ENCODE measurements at regions not wholly inside any gene's neighbourhood (a gene's known extent, or its start where the extent isn't known, plus 50 kb on each side); places are given as distances from the start of the nearest gene placed in this dataset.

DNA sequence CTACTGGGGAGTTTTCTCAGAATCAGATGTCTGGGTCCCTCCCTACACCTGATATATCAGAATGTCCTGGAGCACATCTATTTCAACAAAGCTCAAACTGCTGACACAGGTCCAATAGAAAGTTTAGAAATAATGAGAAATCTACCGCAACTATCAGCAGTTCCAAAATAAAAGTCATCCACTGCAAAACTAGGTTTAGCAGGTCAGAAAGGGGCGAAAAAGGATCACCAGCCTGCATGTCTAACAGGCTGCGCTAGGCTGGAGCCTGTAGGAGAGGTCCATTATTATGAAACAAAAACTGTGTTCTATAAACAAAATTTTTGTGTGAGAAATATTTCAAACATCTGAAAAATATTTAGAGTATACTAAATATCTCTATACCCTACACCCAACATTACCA lies 84.1 kb upstream of the RNF38 start:
- Histone ChIP-seq H3K9ac (ENCODE audit: low read length) (no peak overlapping the region), H3K4me2 (ENCODE audit: low read length) (no peak overlapping the region), H4K20me1 (ENCODE audit: insufficient read depth, low read length) (peaks cover 43% of the 10 kb centered on the region), H3K4me1 (ENCODE audit: insufficient read depth, low read length) (peaks cover 19% of the 10 kb centered on the region), H3K79me2 (ENCODE audit: insufficient read depth, low read length) (peaks cover 66% of the 10 kb centered on the region), H3K36me3 (ENCODE audit: insufficient read depth, low read length) (no peaks in the 10 kb centered on the region), H3K4me3 (ENCODE audit: insufficient read depth, low read depth, low read length) (no peak overlapping the region), H3K27ac (ENCODE audit: low read depth, low read length) (no peak overlapping the region), H3K9me3 (ENCODE audit: insufficient read depth, low read depth, low read length) (no peaks in the 10 kb centered on the region), H3K27me3 (ENCODE audit: insufficient read depth, low read length) (no peaks in the 10 kb centered on the region), H2AFZ (ENCODE audit: low read depth, low read length) (no peak overlapping the region)
- Mint-ChIP-seq H3K4me3 (ENCODE audit: unreplicated experiment) (no peak overlapping the region), H3K4me1 (ENCODE audit: low read depth, unreplicated experiment) (peaks cover 16% of the 10 kb centered on the region), H3K36me3 (ENCODE audit: low read depth, unreplicated experiment) (peaks cover 5% of the 10 kb centered on the region), H3K27ac (ENCODE audit: unreplicated experiment) (no peak overlapping the region), H3K9me3 (ENCODE audit: unreplicated experiment) (no peaks in the 10 kb centered on the region), H3K27me3 (ENCODE audit: low read depth, unreplicated experiment) (no peaks in the 10 kb centered on the region)
- FAIRE-seq (no peak), DNase-seq (ENCODE audit: low read depth) (no peak)
- TF ChIP-seq, protein P1, sequence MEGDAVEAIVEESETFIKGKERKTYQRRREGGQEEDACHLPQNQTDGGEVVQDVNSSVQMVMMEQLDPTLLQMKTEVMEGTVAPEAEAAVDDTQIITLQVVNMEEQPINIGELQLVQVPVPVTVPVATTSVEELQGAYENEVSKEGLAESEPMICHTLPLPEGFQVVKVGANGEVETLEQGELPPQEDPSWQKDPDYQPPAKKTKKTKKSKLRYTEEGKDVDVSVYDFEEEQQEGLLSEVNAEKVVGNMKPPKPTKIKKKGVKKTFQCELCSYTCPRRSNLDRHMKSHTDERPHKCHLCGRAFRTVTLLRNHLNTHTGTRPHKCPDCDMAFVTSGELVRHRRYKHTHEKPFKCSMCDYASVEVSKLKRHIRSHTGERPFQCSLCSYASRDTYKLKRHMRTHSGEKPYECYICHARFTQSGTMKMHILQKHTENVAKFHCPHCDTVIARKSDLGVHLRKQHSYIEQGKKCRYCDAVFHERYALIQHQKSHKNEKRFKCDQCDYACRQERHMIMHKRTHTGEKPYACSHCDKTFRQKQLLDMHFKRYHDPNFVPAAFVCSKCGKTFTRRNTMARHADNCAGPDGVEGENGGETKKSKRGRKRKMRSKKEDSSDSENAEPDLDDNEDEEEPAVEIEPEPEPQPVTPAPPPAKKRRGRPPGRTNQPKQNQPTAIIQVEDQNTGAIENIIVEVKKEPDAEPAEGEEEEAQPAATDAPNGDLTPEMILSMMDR (IDR thresholded peaks at IDR 0.05; ENCODE audit: insufficient read depth, low read depth, low read length) = no peak
- no peak for TF ChIP-seq EZH2 (IDR thresholded peaks at IDR 0.05; ENCODE audit: insufficient read depth, low read length)

DNA sequence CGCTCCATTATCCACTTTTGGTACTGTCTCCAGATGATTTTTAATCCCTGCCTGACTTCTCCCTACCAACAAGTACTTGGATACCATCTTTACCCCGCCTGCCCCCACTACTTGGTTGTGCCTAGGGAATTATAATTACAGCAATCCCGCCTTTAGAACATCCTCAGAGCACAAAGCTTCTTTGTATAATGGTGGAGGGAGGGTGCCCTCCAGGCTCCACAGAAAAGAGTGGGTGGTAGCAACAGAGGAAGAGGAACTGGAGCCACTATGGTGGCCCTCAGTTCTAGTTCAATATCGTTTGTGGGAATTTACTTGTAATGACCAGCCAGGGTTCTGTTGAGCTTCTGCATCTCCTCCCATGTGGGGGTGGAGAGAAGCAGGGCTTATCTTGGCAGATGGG lies 79.0 kb upstream of the RNF38 start:
- Histone ChIP-seq H3K27ac (ENCODE audit: low read depth, low read length) (no peak overlapping the region), H3K4me1 (ENCODE audit: insufficient read depth, low read length) (no peaks in the 10 kb centered on the region), H3K4me2 (ENCODE audit: low read length) (no peak overlapping the region), H3K36me3 (ENCODE audit: insufficient read depth, low read length) (no peaks in the 10 kb centered on the region), H3K27me3 (ENCODE audit: insufficient read depth, low read length) (no peaks in the 10 kb centered on the region), H4K20me1 (ENCODE audit: insufficient read depth, low read length) (peaks cover 28% of the 10 kb centered on the region), H3K79me2 (ENCODE audit: insufficient read depth, low read length) (peaks cover 50% of the 10 kb centered on the region), H3K4me3 (ENCODE audit: insufficient read depth, low read depth, low read length) (no peak overlapping the region), H3K9me3 (ENCODE audit: insufficient read depth, low read depth, low read length) (no peaks in the 10 kb centered on the region), H3K9ac (ENCODE audit: low read length) (no peak overlapping the region), H2AFZ (ENCODE audit: low read depth, low read length) (no peak overlapping the region)
- H3K27ac Mint-ChIP-seq (ENCODE audit: unreplicated experiment) = no peak overlapping the region
- H3K4me1 Mint-ChIP-seq (ENCODE audit: low read depth, unreplicated experiment) = peaks cover 4% of the 10 kb centered on the region
- no peaks in the 10 kb centered on the region for H3K27me3 Mint-ChIP-seq (ENCODE audit: low read depth, unreplicated experiment)
- no peak for TF ChIP-seq EZH2 (IDR thresholded peaks at IDR 0.05; ENCODE audit: insufficient read depth, low read length)
- TF ChIP-seq, protein P1 (IDR thresholded peaks at IDR 0.05; ENCODE audit: insufficient read depth, low read depth, low read length) = no peak
- no peaks in the 10 kb centered on the region for H3K9me3 Mint-ChIP-seq (ENCODE audit: unreplicated experiment)
- FAIRE-seq (no peak), DNase-seq (ENCODE audit: low read depth) (no peak)
- peaks cover 5% of the 10 kb centered on the region for H3K36me3 Mint-ChIP-seq (ENCODE audit: low read depth, unreplicated experiment)
- H3K4me3 Mint-ChIP-seq (ENCODE audit: unreplicated experiment) = no peak overlapping the region

DNA sequence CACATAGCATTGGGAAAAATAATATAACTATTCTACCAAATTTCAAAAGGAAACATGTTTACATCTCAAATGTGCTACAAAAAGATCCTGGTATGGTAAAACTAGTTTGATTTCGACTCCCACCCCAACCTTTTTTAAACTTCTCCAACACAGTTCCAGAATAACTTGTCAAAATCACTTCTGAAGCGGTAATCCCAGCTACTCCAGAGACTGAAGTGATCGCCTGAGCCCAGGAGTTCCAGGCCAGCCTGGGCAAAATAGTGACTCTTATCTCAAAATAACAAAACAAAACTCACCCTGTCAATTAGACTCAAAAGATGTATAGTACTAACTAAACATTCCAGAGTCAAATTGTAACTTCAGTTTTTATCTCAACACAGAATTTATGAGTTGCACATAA lies 71.3 kb upstream of the RNF38 start:
- FAIRE-seq (no peak), DNase-seq (ENCODE audit: low read depth) (no peak)
- Histone ChIP-seq H3K79me2 (ENCODE audit: insufficient read depth, low read length) (peaks cover 28% of the 10 kb centered on the region), H3K36me3 (ENCODE audit: insufficient read depth, low read length) (no peaks in the 10 kb centered on the region), H4K20me1 (ENCODE audit: insufficient read depth, low read length) (peaks cover 22% of the 10 kb centered on the region), H3K27me3 (ENCODE audit: insufficient read depth, low read length) (no peaks in the 10 kb centered on the region), H3K4me1 (ENCODE audit: insufficient read depth, low read length) (no peaks in the 10 kb centered on the region), H2AFZ (ENCODE audit: low read depth, low read length) (no peak overlapping the region), H3K4me2 (ENCODE audit: low read length) (peak overlapping the region; percentile 80), H3K9me3 (ENCODE audit: insufficient read depth, low read depth, low read length) (no peaks in the 10 kb centered on the region), H3K27ac (ENCODE audit: low read depth, low read length) (no peak overlapping the region), H3K9ac (ENCODE audit: low read length) (peak overlapping the region; percentile 57), H3K4me3 (ENCODE audit: insufficient read depth, low read depth, low read length) (no peak overlapping the region)
- TF ChIP-seq EZH2 (IDR thresholded peaks at IDR 0.05; ENCODE audit: insufficient read depth, low read length) = no peak
- TF ChIP-seq, protein P1 (IDR thresholded peaks at IDR 0.05; ENCODE audit: insufficient read depth, low read depth, low read length) = no peak
- H3K27ac Mint-ChIP-seq (ENCODE audit: unreplicated experiment) = peak overlapping the region; percentile 10
- H3K9me3 Mint-ChIP-seq (ENCODE audit: unreplicated experiment) = no peaks in the 10 kb centered on the region
- H3K4me3 Mint-ChIP-seq (ENCODE audit: unreplicated experiment) = peak overlapping the region; percentile 55
- peaks cover 15% of the 10 kb centered on the region for H3K4me1 Mint-ChIP-seq (ENCODE audit: low read depth, unreplicated experiment)
- no peaks in the 10 kb centered on the region for H3K27me3 Mint-ChIP-seq (ENCODE audit: low read depth, unreplicated experiment)
- H3K36me3 Mint-ChIP-seq (ENCODE audit: low read depth, unreplicated experiment) = no peaks in the 10 kb centered on the region

Measured in astrocyte (in vitro differentiated cells and primary cell).